Lower leg skin (tissue), 3 donors: ENCODE measurements at regions not wholly inside any gene's neighbourhood (a gene's known extent, or its start where the extent isn't known, plus 50 kb on each side); places are given as distances from the start of the nearest gene placed in this dataset.

ENCODE experiments used
- CTCF ChIP-seq, 3 donors: fragments of 450-650 bp; IDR thresholded peaks; one replicate each; pipeline ENCODE4 v1.5.1; 2016; ENCODE audit warnings: antibody characterized with exemption in 3 of 3, mild to moderate bottlenecking in 3 of 3, moderate library complexity in 2 of 3
- POLR2A ChIP-seq, 2 donors: fragments of 450-650 bp; IDR thresholded peaks; one replicate each; pipeline ENCODE4 v1.6.1; 2016 to 2017; ENCODE audit warnings: antibody characterized with exemption in 2 of 2, mild to moderate bottlenecking in 1 of 2, moderate library complexity in 1 of 2

GRCh38 chr1:25027822-25028586 is 97.9 kb upstream of the RUNX3 start:
- TF ChIP-seq CTCF (IDR thresholded peaks at IDR 0.05) (no peak), POLR2A (IDR thresholded peaks at IDR 0.05) (no peak)
